HG03565 (cell line): ENCODE measurements at regions not wholly inside any gene's neighbourhood (a gene's known extent, or its start where the extent isn't known, plus 50 kb on each side); places are given as distances from the start of the nearest gene placed in this dataset.

Experiments
- ATAC-seq: cut with Tn5 transposase; IDR thresholded peaks from one replicate; pipeline ENCODE4 v1.9.1; 2021; ENCODE audit warnings: mild to moderate bottlenecking, moderate library complexity; ENCODE audit not compliant: unreplicated experiment

GRCh38 chr6:44630125-44631028 lies 242.9 kb downstream of the CDC5L start:
- ATAC-seq, result no peak

GRCh38 chr6:44631968-44632367 lies 244.5 kb downstream of the CDC5L start:
- no peak for ATAC-seq

- ATAC-seq, result no peak
Observed at GRCh38 chr6:44634321-44634720, 246.8 kb downstream of the CDC5L start.

GRCh38 chr6:44635486-44635885 lies 248.0 kb downstream of the CDC5L start:
- no peak for ATAC-seq

GRCh38 chr6:44636561-44637248 lies 249.2 kb downstream of the CDC5L start:
- no peak for ATAC-seq

- ATAC-seq, result no peak
Observed at GRCh38 chr6:44641344-44642031, 254.0 kb downstream of the CDC5L start.

GRCh38 chr6:44642349-44642748 lies 254.8 kb downstream of the CDC5L start:
- no peak for ATAC-seq

- ATAC-seq, result no peak
Observed at GRCh38 chr6:44642870-44643522, 255.5 kb downstream of the CDC5L start.

GRCh38 chr6:44645276-44645675 lies 257.8 kb downstream of the CDC5L start:
- ATAC-seq, result no peak

- ATAC-seq, result no peak
Observed at GRCh38 chr6:44646355-44646754, 258.8 kb downstream of the CDC5L start.

- no peak for ATAC-seq
Observed at GRCh38 chr6:44649365-44650025, 262.0 kb downstream of the CDC5L start.

GRCh38 chr6:44650495-44650894 lies 263.0 kb downstream of the CDC5L start:
- no peak for ATAC-seq

- ATAC-seq, result no peak
Observed at GRCh38 chr6:44650947-44651346, 263.4 kb downstream of the CDC5L start.

- no peak for ATAC-seq
Observed at GRCh38 chr6:44651604-44652003, 264.1 kb downstream of the CDC5L start.

- no peak for ATAC-seq
Observed at GRCh38 chr6:44652547-44652946, 265.0 kb downstream of the CDC5L start.

GRCh38 chr6:44653091-44653490 lies 265.6 kb downstream of the CDC5L start:
- ATAC-seq, result no peak

- ATAC-seq, result no peak
Observed at GRCh38 chr6:44653761-44654218, 266.3 kb downstream of the CDC5L start.

- ATAC-seq, result no peak
Observed at GRCh38 chr6:44655412-44656342, 268.2 kb downstream of the CDC5L start.

- ATAC-seq, result no peak
Observed at GRCh38 chr6:44656691-44657090, 269.2 kb downstream of the CDC5L start.
